Astrocyte (in vitro differentiated cells and primary cell): ENCODE measurements at regions not wholly inside any gene's neighbourhood (a gene's known extent, or its start where the extent isn't known, plus 50 kb on each side); places are given as distances from the start of the nearest gene placed in this dataset.

ENCODE experiments used
- DNase-seq: peaks from one replicate; pipeline ENCODE4 v3.0.0-alpha.2; 2010; ENCODE audit warnings: low read depth
- FAIRE-seq: peaks from 2 replicates; lab custom pipeline; 2011; peaks lifted over from hg19 to GRCh38; lab: Jason Lieb, UNC
- H2AFZ ChIP-seq: 2 replicates; pipeline ENCODE4 v1.6.0; 2012; ENCODE audit warnings: low read depth, low read length, inconsistent platforms
- H3K27ac ChIP-seq: 2 replicates; pipeline ENCODE4 v1.5.1; 2011; ENCODE audit warnings: low read depth, low read length, inconsistent platforms
- H3K27me3 ChIP-seq: 2 replicates; pipeline ENCODE4 v1.6.0; 2011; ENCODE audit warnings: low read length, inconsistent platforms; ENCODE audit not compliant: insufficient read depth
- H3K36me3 ChIP-seq: 2 replicates; pipeline ENCODE4 v1.5.1; 2011; ENCODE audit warnings: low read length, inconsistent platforms; ENCODE audit not compliant: insufficient read depth
- H3K4me1 ChIP-seq: 2 replicates; pipeline ENCODE4 v1.5.1; 2011; ENCODE audit warnings: low read length, inconsistent platforms; ENCODE audit not compliant: insufficient read depth
- H3K4me2 ChIP-seq: 2 replicates; pipeline ENCODE4 v1.6.0; 2012; ENCODE audit warnings: low read length, inconsistent platforms
- H3K4me3 ChIP-seq: 2 replicates; pipeline ENCODE4 v1.5.1; 2011; ENCODE audit warnings: low read depth, mild to moderate bottlenecking, low read length, inconsistent platforms; ENCODE audit not compliant: insufficient read depth
- H3K79me2 ChIP-seq: 2 replicates; pipeline ENCODE4 v1.6.0; 2012; ENCODE audit warnings: mild to moderate bottlenecking, low read length, inconsistent platforms; ENCODE audit not compliant: insufficient read depth
- H3K9ac ChIP-seq: 2 replicates; pipeline ENCODE4 v1.6.0; 2012; ENCODE audit warnings: mild to moderate bottlenecking, low read length, inconsistent platforms
- H3K9me3 ChIP-seq: 2 replicates; pipeline ENCODE4 v1.5.1; 2012; ENCODE audit warnings: low read depth, mild to moderate bottlenecking, low read length, inconsistent platforms; ENCODE audit not compliant: insufficient read depth
- H4K20me1 ChIP-seq: 2 replicates; pipeline ENCODE4 v1.6.0; 2012; ENCODE audit warnings: low read length, inconsistent platforms; ENCODE audit not compliant: insufficient read depth
- H3K27ac Mint-ChIP-seq: one replicate; pipeline ENCODE4 v1.8.0; 2021; ENCODE audit warnings: mild to moderate bottlenecking, mixed read lengths; ENCODE audit not compliant: unreplicated experiment
- H3K27me3 Mint-ChIP-seq: one replicate; pipeline ENCODE4 v1.8.0; 2021; ENCODE audit warnings: low read depth, mixed read lengths; ENCODE audit not compliant: unreplicated experiment
- H3K36me3 Mint-ChIP-seq: one replicate; pipeline ENCODE4 v1.8.0; 2021; ENCODE audit warnings: low read depth, mixed read lengths; ENCODE audit not compliant: unreplicated experiment
- H3K4me1 Mint-ChIP-seq: one replicate; pipeline ENCODE4 v1.8.0; 2021; ENCODE audit warnings: low read depth, mixed read lengths; ENCODE audit not compliant: unreplicated experiment
- H3K4me3 Mint-ChIP-seq: one replicate; pipeline ENCODE4 v1.8.0; 2021; ENCODE audit warnings: mild to moderate bottlenecking, moderate library complexity, mixed read lengths; ENCODE audit not compliant: unreplicated experiment
- H3K9me3 Mint-ChIP-seq: one replicate; pipeline ENCODE4 v1.8.0; 2021; ENCODE audit warnings: mild to moderate bottlenecking, mixed read lengths; ENCODE audit not compliant: unreplicated experiment
- CTCF ChIP-seq: IDR thresholded peaks from 2 replicates; pipeline ENCODE4 v1.5.1; 2011; ENCODE audit warnings: low read depth, mild to moderate bottlenecking, inconsistent platforms, low read length, moderate library complexity; ENCODE audit not compliant: insufficient read depth
- EZH2 ChIP-seq: IDR thresholded peaks from 2 replicates; pipeline ENCODE4 v1.6.1; 2012; ENCODE audit warnings: mild to moderate bottlenecking, low read length, inconsistent platforms; ENCODE audit not compliant: insufficient read depth

GRCh38 chr2:208548700-208549099, 142.1 kb downstream of the PTH2R start:
- H4K20me1 ChIP-seq: no peaks in the 10 kb centered on the region
- Mint-ChIP-seq H3K4me3 (no peak overlapping the region), H3K27ac (no peak overlapping the region), H3K36me3 (no peaks in the 10 kb centered on the region), H3K27me3 (no peaks in the 10 kb centered on the region), H3K9me3 (peaks cover 3% of the 10 kb centered on the region), H3K4me1 (peaks cover 1% of the 10 kb centered on the region)
- H2AFZ ChIP-seq: no peak overlapping the region
- no peak overlapping the region for H3K9ac ChIP-seq
- H3K4me2 ChIP-seq: no peak overlapping the region
- no peaks in the 10 kb centered on the region for H3K79me2 ChIP-seq
- no peaks in the 10 kb centered on the region for H3K9me3 ChIP-seq
- DNase-seq (no peak), FAIRE-seq (no peak)
- H3K27ac ChIP-seq: no peak overlapping the region
- H3K4me1 ChIP-seq: no peaks in the 10 kb centered on the region
- no peaks in the 10 kb centered on the region for H3K27me3 ChIP-seq
- no peak overlapping the region for H3K4me3 ChIP-seq
- no peaks in the 10 kb centered on the region for H3K36me3 ChIP-seq
- TF ChIP-seq EZH2 (no peak), CTCF (no peak)

DNA sequence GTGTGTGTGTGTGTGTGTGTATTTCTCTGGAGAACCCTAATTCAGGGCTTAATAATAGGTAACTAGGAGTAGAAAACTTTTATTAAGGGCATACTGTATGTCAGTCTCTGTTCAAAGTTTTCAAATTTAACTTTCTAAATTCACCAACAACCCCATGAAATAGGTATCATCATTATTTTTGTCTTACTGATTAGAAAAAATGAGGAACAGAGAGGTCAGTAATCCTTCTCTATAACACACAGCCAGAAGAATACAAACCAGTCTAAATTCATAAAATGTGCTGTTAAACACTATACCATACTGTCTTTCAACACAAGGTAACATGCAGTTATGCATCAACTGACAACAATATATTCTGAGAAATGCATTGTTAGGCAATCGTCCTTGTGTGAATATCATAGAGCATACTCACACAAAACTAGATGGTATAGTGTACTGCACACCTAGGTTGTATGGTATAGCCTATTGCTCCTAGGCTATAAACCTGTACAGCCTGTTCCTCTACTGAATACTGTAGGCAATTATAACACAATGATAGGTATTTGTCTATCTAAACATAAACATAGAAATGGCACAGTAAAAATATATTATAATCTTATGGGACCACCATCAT, 143.1 kb downstream of the PTH2R start:
- no peak for FAIRE-seq

More for the DNA sequence above, 143.1 kb downstream of the PTH2R start:
- Histone ChIP-seq H3K36me3 (no peaks in the 10 kb centered on the region), H4K20me1 (no peaks in the 10 kb centered on the region), H3K4me3 (no peak overlapping the region), H3K4me1 (no peaks in the 10 kb centered on the region), H3K4me2 (no peak overlapping the region), H3K79me2 (no peaks in the 10 kb centered on the region), H3K9me3 (no peaks in the 10 kb centered on the region), H2AFZ (no peak overlapping the region), H3K27me3 (no peaks in the 10 kb centered on the region), H3K9ac (no peak overlapping the region), H3K27ac (no peak overlapping the region)
- DNase-seq: no peak
- Mint-ChIP-seq H3K4me3 (no peak overlapping the region), H3K36me3 (no peaks in the 10 kb centered on the region), H3K27me3 (no peaks in the 10 kb centered on the region), H3K27ac (no peak overlapping the region), H3K4me1 (peaks cover 1% of the 10 kb centered on the region), H3K9me3 (peaks cover 3% of the 10 kb centered on the region)
- TF ChIP-seq EZH2: no peak
- no peak for TF ChIP-seq CTCF
